ENCODE measurements at regions not wholly inside any gene's neighbourhood (a gene's known extent, or its start where the extent isn't known, plus 50 kb on each side); places are given as distances from the start of the nearest gene placed in this dataset.

DNA sequence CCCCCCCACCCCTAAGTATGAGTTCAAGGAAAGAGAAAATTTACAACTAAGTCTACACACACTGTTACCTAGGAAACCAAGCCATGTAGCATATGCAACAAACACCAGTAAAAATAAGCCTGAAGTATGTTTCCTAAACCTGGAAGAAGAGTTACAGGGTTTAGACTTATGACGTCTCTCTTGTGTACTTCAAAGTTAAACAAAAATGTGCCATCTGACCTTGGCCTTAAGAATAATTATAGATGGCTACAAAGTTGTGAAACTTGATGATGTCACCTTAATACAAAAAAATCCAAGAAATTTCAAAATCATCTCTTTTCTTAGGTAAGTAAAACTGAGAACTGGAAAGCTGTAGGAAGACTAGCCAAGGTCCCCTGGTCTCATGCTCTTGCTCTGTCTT, 297.6 kb upstream of the NRXN1 start:
- TF ChIP-seq POLR2A (IDR thresholded peaks at IDR 0.05) = no peak
- TF ChIP-seq, protein P1, sequence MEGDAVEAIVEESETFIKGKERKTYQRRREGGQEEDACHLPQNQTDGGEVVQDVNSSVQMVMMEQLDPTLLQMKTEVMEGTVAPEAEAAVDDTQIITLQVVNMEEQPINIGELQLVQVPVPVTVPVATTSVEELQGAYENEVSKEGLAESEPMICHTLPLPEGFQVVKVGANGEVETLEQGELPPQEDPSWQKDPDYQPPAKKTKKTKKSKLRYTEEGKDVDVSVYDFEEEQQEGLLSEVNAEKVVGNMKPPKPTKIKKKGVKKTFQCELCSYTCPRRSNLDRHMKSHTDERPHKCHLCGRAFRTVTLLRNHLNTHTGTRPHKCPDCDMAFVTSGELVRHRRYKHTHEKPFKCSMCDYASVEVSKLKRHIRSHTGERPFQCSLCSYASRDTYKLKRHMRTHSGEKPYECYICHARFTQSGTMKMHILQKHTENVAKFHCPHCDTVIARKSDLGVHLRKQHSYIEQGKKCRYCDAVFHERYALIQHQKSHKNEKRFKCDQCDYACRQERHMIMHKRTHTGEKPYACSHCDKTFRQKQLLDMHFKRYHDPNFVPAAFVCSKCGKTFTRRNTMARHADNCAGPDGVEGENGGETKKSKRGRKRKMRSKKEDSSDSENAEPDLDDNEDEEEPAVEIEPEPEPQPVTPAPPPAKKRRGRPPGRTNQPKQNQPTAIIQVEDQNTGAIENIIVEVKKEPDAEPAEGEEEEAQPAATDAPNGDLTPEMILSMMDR (IDR thresholded peaks at IDR 0.05) = no peak

Measured in lower leg skin (tissue), 3 donors.